PFSK-1 (cell line): ENCODE measurements at regions not wholly inside any gene's neighbourhood (a gene's known extent, or its start where the extent isn't known, plus 50 kb on each side); places are given as distances from the start of the nearest gene placed in this dataset.

Experiments used
- FOXP2 ChIP-seq: optimal IDR thresholded peaks from 2 replicates; pipeline ENCODE3; 2011; ENCODE audit warnings: borderline replicate concordance, control low read depth, inconsistent platforms; ENCODE audit not compliant: insufficient read depth; ENCODE audit errors: extremely low read length, extremely low read depth
- POLR2AphosphoS5 ChIP-seq: IDR thresholded peaks from 2 replicates; pipeline ENCODE4 v1.6.1; 2012; ENCODE audit warnings: low read depth, mild to moderate bottlenecking, control low read depth, low read length, moderate library complexity
- REST ChIP-seq, 2 experiments: IDR thresholded peaks; 2 replicates each; pipeline versions ENCODE4 v1.6.1 to v1.8.0; 2011 to 2012; ENCODE audit warnings: low read depth in 2 of 2, low read length in 2 of 2, control low read depth in 1 of 2, inconsistent platforms in 1 of 2, mild to moderate bottlenecking in 1 of 2, moderate library complexity in 1 of 2; ENCODE audit not compliant: insufficient read depth in 1 of 2
- SIN3A ChIP-seq: IDR thresholded peaks from 2 replicates; pipeline ENCODE4 v1.6.1; 2012; ENCODE audit warnings: mild to moderate bottlenecking, low read length, moderate library complexity, borderline replicate concordance; ENCODE audit not compliant: insufficient read depth
- TAF1 ChIP-seq: IDR thresholded peaks from 2 replicates; pipeline ENCODE4 v1.6.1; 2012; ENCODE audit warnings: low read length, control low read depth, borderline replicate concordance; ENCODE audit not compliant: insufficient read depth

GRCh38 chr2:128551435-128551834 is 232.8 kb upstream of the HS6ST1 start:
- TF ChIP-seq TAF1 (no peak), POLR2AphosphoS5 (no peak), REST (IDR thresholded peaks at IDR 0.05; ENCODE audit: insufficient read depth in 1 of 2, low read depth in 2 of 2, low read length in 2 of 2) (no peak), FOXP2 (no peak), SIN3A (no peak)

- TF ChIP-seq REST (IDR thresholded peaks at IDR 0.05; ENCODE audit: insufficient read depth in 1 of 2, low read depth in 2 of 2, low read length in 2 of 2) (no peak), POLR2AphosphoS5 (no peak), SIN3A (no peak), FOXP2 (no peak)
Measured at GRCh38 chr2:128552141-128552805, 233.6 kb upstream of the HS6ST1 start.

- TF ChIP-seq REST (IDR thresholded peaks at IDR 0.05; ENCODE audit: insufficient read depth in 1 of 2, low read depth in 2 of 2, low read length in 2 of 2) (no peak), POLR2AphosphoS5 (no peak), TAF1 (no peak), FOXP2 (no peak), SIN3A (no peak)
Measured at GRCh38 chr2:128552806-128553551, 234.3 kb upstream of the HS6ST1 start.

GRCh38 chr2:128554151-128554769 is 235.6 kb upstream of the HS6ST1 start:
- TF ChIP-seq TAF1: no peak
- TF ChIP-seq SIN3A: no peak
- no peak for TF ChIP-seq REST (IDR thresholded peaks at IDR 0.05; ENCODE audit: insufficient read depth in 1 of 2, low read depth in 2 of 2, low read length in 2 of 2)
- no peak for TF ChIP-seq POLR2AphosphoS5
- no peak for TF ChIP-seq FOXP2

- TF ChIP-seq POLR2AphosphoS5: no peak
- no peak for TF ChIP-seq FOXP2
- no peak for TF ChIP-seq TAF1
- no peak for TF ChIP-seq SIN3A
- no peak for TF ChIP-seq REST (IDR thresholded peaks at IDR 0.05; ENCODE audit: insufficient read depth in 1 of 2, low read depth in 2 of 2, low read length in 2 of 2)
Measured at GRCh38 chr2:128555433-128555832, 236.8 kb upstream of the HS6ST1 start.
